ENCODE measurements at regions not wholly inside any gene's neighbourhood (a gene's known extent, or its start where the extent isn't known, plus 50 kb on each side); places are given as distances from the start of the nearest gene placed in this dataset.

GRCh38 chr3:181943285-181943684, 231.6 kb downstream of the SOX2 start:
- Histone ChIP-seq H3K4me2 (ENCODE audit: insufficient read depth, low read length) (no peak overlapping the region), H3K79me2 (ENCODE audit: insufficient read depth, low read length) (no peaks in the 10 kb centered on the region), H3K27ac (ENCODE audit: low read depth, low read length) (no peak overlapping the region), H3K36me3 (ENCODE audit: insufficient read depth, low read length) (no peaks in the 10 kb centered on the region), H3K4me3 (ENCODE audit: insufficient read depth, low read length) (no peak overlapping the region), H3K4me1 (ENCODE audit: insufficient read depth, low read length) (no peaks in the 10 kb centered on the region), H3K9me3 (ENCODE audit: low read depth, low read length) (no peaks in the 10 kb centered on the region), H3K27me3 (ENCODE audit: insufficient read depth, low read length) (no peaks in the 10 kb centered on the region), H4K20me1 (ENCODE audit: insufficient read depth, low read length) (no peaks in the 10 kb centered on the region), H2AFZ (ENCODE audit: low read length) (no peak overlapping the region)
- TF ChIP-seq CTCF (IDR thresholded peaks at IDR 0.05; ENCODE audit: extremely low read depth, low read depth, low read length): no peak
- no peak for DNase-seq (ENCODE audit: insufficient read length, low spot score, missing footprints)

- DNase-seq (ENCODE audit: insufficient read length, low spot score, missing footprints): no peak
- Histone ChIP-seq H3K27ac (ENCODE audit: low read depth, low read length) (no peak overlapping the region), H3K27me3 (ENCODE audit: insufficient read depth, low read length) (no peaks in the 10 kb centered on the region), H3K4me1 (ENCODE audit: insufficient read depth, low read length) (no peaks in the 10 kb centered on the region), H3K79me2 (ENCODE audit: insufficient read depth, low read length) (no peaks in the 10 kb centered on the region), H2AFZ (ENCODE audit: low read length) (no peak overlapping the region), H4K20me1 (ENCODE audit: insufficient read depth, low read length) (no peaks in the 10 kb centered on the region), H3K36me3 (ENCODE audit: insufficient read depth, low read length) (no peaks in the 10 kb centered on the region), H3K9me3 (ENCODE audit: low read depth, low read length) (no peaks in the 10 kb centered on the region), H3K4me2 (ENCODE audit: insufficient read depth, low read length) (no peak overlapping the region), H3K4me3 (ENCODE audit: insufficient read depth, low read length) (no peak overlapping the region)
- no peak for TF ChIP-seq CTCF (IDR thresholded peaks at IDR 0.05; ENCODE audit: extremely low read depth, low read depth, low read length)
Measured at GRCh38 chr3:181947606-181948005, 235.9 kb downstream of the SOX2 start.

- Histone ChIP-seq H4K20me1 (ENCODE audit: insufficient read depth, low read length) (no peaks in the 10 kb centered on the region), H3K9me3 (ENCODE audit: low read depth, low read length) (no peaks in the 10 kb centered on the region), H2AFZ (ENCODE audit: low read length) (no peak overlapping the region), H3K27me3 (ENCODE audit: insufficient read depth, low read length) (no peaks in the 10 kb centered on the region), H3K4me1 (ENCODE audit: insufficient read depth, low read length) (no peaks in the 10 kb centered on the region), H3K4me2 (ENCODE audit: insufficient read depth, low read length) (no peak overlapping the region), H3K4me3 (ENCODE audit: insufficient read depth, low read length) (no peak overlapping the region), H3K27ac (ENCODE audit: low read depth, low read length) (no peak overlapping the region), H3K79me2 (ENCODE audit: insufficient read depth, low read length) (no peaks in the 10 kb centered on the region), H3K36me3 (ENCODE audit: insufficient read depth, low read length) (no peaks in the 10 kb centered on the region)
- DNase-seq (ENCODE audit: insufficient read length, low spot score, missing footprints): no peak
- TF ChIP-seq CTCF (IDR thresholded peaks at IDR 0.05; ENCODE audit: extremely low read depth, low read depth, low read length): no peak
Measured at GRCh38 chr3:181948286-181948685, 236.6 kb downstream of the SOX2 start.

GRCh38 chr3:181952221-181952620, 240.5 kb downstream of the SOX2 start:
- Histone ChIP-seq H3K4me3 (ENCODE audit: insufficient read depth, low read length) (no peak overlapping the region), H3K27me3 (ENCODE audit: insufficient read depth, low read length) (no peaks in the 10 kb centered on the region), H3K9me3 (ENCODE audit: low read depth, low read length) (no peaks in the 10 kb centered on the region), H3K27ac (ENCODE audit: low read depth, low read length) (no peak overlapping the region), H3K4me1 (ENCODE audit: insufficient read depth, low read length) (no peaks in the 10 kb centered on the region), H3K79me2 (ENCODE audit: insufficient read depth, low read length) (no peaks in the 10 kb centered on the region), H3K4me2 (ENCODE audit: insufficient read depth, low read length) (no peak overlapping the region), H3K36me3 (ENCODE audit: insufficient read depth, low read length) (no peaks in the 10 kb centered on the region), H2AFZ (ENCODE audit: low read length) (no peak overlapping the region), H4K20me1 (ENCODE audit: insufficient read depth, low read length) (no peaks in the 10 kb centered on the region)
- DNase-seq (ENCODE audit: insufficient read length, low spot score, missing footprints): no peak
- no peak for TF ChIP-seq CTCF (IDR thresholded peaks at IDR 0.05; ENCODE audit: extremely low read depth, low read depth, low read length)
